ENCODE measurements at regions not wholly inside any gene's neighbourhood (a gene's known extent, or its start where the extent isn't known, plus 50 kb on each side); places are given as distances from the start of the nearest gene placed in this dataset.
"Not testable (repeated sequence)": the region's sequence is repeated elsewhere in the genome, so short reads cannot be mapped to it uniquely, and the experiment has no call there.

- ATAC-seq (no peak), DNase-seq (no peak)
- WGBS, 4 donors: 66 to 76% (median 68%) methylated on average over 4 of the region's 4 CpGs
- Histone ChIP-seq H3K4me1 (no peaks in the 10 kb centered on the region), H3K27me3 (no peaks in the 10 kb centered on the region), H3K27ac (no peak overlapping the region), H3K36me3 (no peaks in the 10 kb centered on the region), H3K4me3 (no peak overlapping the region), H3K9me3 (peaks cover 0 to 32% (median 11%) of the 10 kb centered on the region in 12 donors)
- no peak for TF ChIP-seq POLR2A (IDR thresholded peaks at IDR 0.05)
- no peak for TF ChIP-seq CTCF (IDR thresholded peaks at IDR 0.05)
- intact Hi-C loops (cut with DNase I): no loop called here
Measured at GRCh38 chr21:19049567-19049966, 646.0 kb upstream of the TMPRSS15 start.

- H3K9me3 ChIP-seq: peaks cover 0 to 25% (median 0%) of the 10 kb centered on the region in 12 donors
- TF ChIP-seq POLR2A (IDR thresholded peaks at IDR 0.05) (no peak), CTCF (IDR thresholded peaks at IDR 0.05) (no peak)
- intact Hi-C loops (cut with DNase I): no loop called here
- no peak overlapping the region for H3K4me3 ChIP-seq
- DNase-seq (no peak), ATAC-seq (no peak)
- WGBS, 4 donors: 69 to 98% (median 85%) methylated on average over 6 to 8 of the region's 8 CpGs
- H3K4me1 ChIP-seq: no peaks in the 10 kb centered on the region
- H3K27ac ChIP-seq: no peak overlapping the region
- no peaks in the 10 kb centered on the region for H3K36me3 ChIP-seq
- no peaks in the 10 kb centered on the region for H3K27me3 ChIP-seq
Measured at GRCh38 chr21:19065164-19065563, 661.6 kb upstream of the TMPRSS15 start.

GRCh38 chr21:19076031-19076430 lies 672.4 kb upstream of the TMPRSS15 start:
- Histone ChIP-seq H3K36me3 (no peaks in the 10 kb centered on the region), H3K27me3 (no peaks in the 10 kb centered on the region), H3K27ac (no peak overlapping the region), H3K4me1 (no peaks in the 10 kb centered on the region), H3K9me3 (peaks cover 0 to 28% (median 3%) of the 10 kb centered on the region in 12 donors), H3K4me3 (no peak overlapping the region)
- ATAC-seq (no peak), DNase-seq (no peak)
- 71 to 91% (median 87%) methylated on average over 1 of the region's 1 CpG for WGBS, 4 donors
- TF ChIP-seq CTCF (IDR thresholded peaks at IDR 0.05) (no peak), POLR2A (IDR thresholded peaks at IDR 0.05) (no peak)
- intact Hi-C loops (cut with DNase I): no loop called here

DNA sequence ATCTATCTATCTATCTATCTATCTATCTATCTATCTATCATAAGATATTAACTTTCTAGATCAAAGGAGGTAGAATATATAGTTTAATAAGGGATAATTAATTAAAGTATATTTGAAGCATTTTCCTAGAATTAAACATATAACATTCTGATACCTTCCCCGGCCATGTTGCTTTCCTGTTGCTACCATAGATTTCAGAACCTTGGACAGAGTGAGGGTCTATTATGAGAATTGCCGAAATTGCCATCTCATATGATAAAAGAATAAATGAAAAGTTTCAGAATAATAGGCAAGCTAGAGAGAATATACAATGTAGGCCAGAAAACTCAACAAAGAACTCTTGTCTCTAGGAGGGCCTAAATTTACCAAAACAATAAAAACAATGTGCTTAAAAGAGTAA lies 706.1 kb upstream of the TMPRSS15 start:
- Histone ChIP-seq H3K36me3 (no peaks in the 10 kb centered on the region), H3K4me1 (no peaks in the 10 kb centered on the region), H3K27me3 (no peaks in the 10 kb centered on the region), H3K4me3 (no peak overlapping the region), H3K27ac (no peak overlapping the region), H3K9me3 (peaks cover 0 to 4% (median 0%) of the 10 kb centered on the region in 12 donors)
- intact Hi-C loops (cut with DNase I): no loop called here
- DNase-seq (no peak), ATAC-seq (no peak)
- 72 to 82% (median 75%) methylated on average over 2 of the region's 2 CpGs for WGBS, 4 donors
- no peak for TF ChIP-seq CTCF (IDR thresholded peaks at IDR 0.05)
- TF ChIP-seq POLR2A (IDR thresholded peaks at IDR 0.05): no peak

- intact Hi-C loops (cut with DNase I); H3K36me3 ChIP-seq; H3K9me3 ChIP-seq; ATAC-seq; H3K4me1 ChIP-seq; H3K27ac ChIP-seq; H3K27me3 ChIP-seq; H3K4me3 ChIP-seq; DNase-seq: not testable (repeated sequence)
- WGBS, 4 donors: 69 to 78% (median 74%) methylated on average over 4 of the region's 4 CpGs
Measured at GRCh38 chr21:19119259-19119658, 715.7 kb upstream of the TMPRSS15 start.

Data from heart left ventricle (tissue), 16 donors.